ENCODE measurements at regions not wholly inside any gene's neighbourhood (a gene's known extent, or its start where the extent isn't known, plus 50 kb on each side); places are given as distances from the start of the nearest gene placed in this dataset.
A peak's percentile ranks its signal among the peaks of the same experiment; 100 is the strongest.
"Not testable (repeated sequence)": the region's sequence is repeated elsewhere in the genome, so short reads cannot be mapped to it uniquely, and the experiment has no call there.

GRCh38 chr15:44849701-44850403, 106.6 kb upstream of the TERB2 start:
- DNase-seq: not testable (repeated sequence)

- DNase-seq: peak; percentile 4
These were observed 103.1 kb upstream of the TERB2 start for GRCh38 chr15:44853304-44853950.

- not testable (repeated sequence) for DNase-seq
These were observed 101.8 kb upstream of the TERB2 start for GRCh38 chr15:44854696-44855095.

GRCh38 chr15:44856284-44856683, 100.2 kb upstream of the TERB2 start:
- not testable (repeated sequence) for DNase-seq

- not testable (repeated sequence) for DNase-seq
These were observed 99.2 kb upstream of the TERB2 start for GRCh38 chr15:44857164-44857710.

GRCh38 chr15:44859088-44859487, 97.4 kb upstream of the TERB2 start:
- not testable (repeated sequence) for DNase-seq

GRCh38 chr15:44860168-44860567, 96.3 kb upstream of the TERB2 start:
- not testable (repeated sequence) for DNase-seq

GRCh38 chr15:44861439-44861910, 95.0 kb upstream of the TERB2 start:
- DNase-seq: no peak

GRCh38 chr15:44861917-44862316, 94.6 kb upstream of the TERB2 start:
- DNase-seq: no peak

- DNase-seq: not testable (repeated sequence)
These were observed 93.6 kb upstream of the TERB2 start for GRCh38 chr15:44862866-44863265.

- not testable (repeated sequence) for DNase-seq
These were observed 88.4 kb upstream of the TERB2 start for GRCh38 chr15:44868100-44868499.

- DNase-seq: not testable (repeated sequence)
These were observed 86.4 kb upstream of the TERB2 start for GRCh38 chr15:44870125-44870524.

- DNase-seq: no peak
These were observed 83.4 kb upstream of the TERB2 start for GRCh38 chr15:44873103-44873502.

GRCh38 chr15:44879066-44879465, 77.4 kb upstream of the TERB2 start:
- no peak for DNase-seq

GRCh38 chr15:44882499-44882968, 74.0 kb upstream of the TERB2 start:
- DNase-seq: no peak

GRCh38 chr15:44883199-44883877, 73.1 kb upstream of the TERB2 start:
- DNase-seq: no peak

GRCh38 chr15:44898890-44899651, 57.4 kb upstream of the TERB2 start:
- DNase-seq: not testable (repeated sequence)

- not testable (repeated sequence) for DNase-seq
These were observed 56.7 kb upstream of the TERB2 start for GRCh38 chr15:44899775-44900174.

GRCh38 chr15:44900796-44901195, 55.7 kb upstream of the TERB2 start:
- DNase-seq: not testable (repeated sequence)

GRCh38 chr15:44903281-44903680, 53.2 kb upstream of the TERB2 start:
- not testable (repeated sequence) for DNase-seq

GRCh38 chr15:44904651-44905340, 51.7 kb upstream of the TERB2 start:
- not testable (repeated sequence) for DNase-seq
